ENCODE measurements at regions not wholly inside any gene's neighbourhood (a gene's known extent, or its start where the extent isn't known, plus 50 kb on each side); places are given as distances from the start of the nearest gene placed in this dataset.

DNA sequence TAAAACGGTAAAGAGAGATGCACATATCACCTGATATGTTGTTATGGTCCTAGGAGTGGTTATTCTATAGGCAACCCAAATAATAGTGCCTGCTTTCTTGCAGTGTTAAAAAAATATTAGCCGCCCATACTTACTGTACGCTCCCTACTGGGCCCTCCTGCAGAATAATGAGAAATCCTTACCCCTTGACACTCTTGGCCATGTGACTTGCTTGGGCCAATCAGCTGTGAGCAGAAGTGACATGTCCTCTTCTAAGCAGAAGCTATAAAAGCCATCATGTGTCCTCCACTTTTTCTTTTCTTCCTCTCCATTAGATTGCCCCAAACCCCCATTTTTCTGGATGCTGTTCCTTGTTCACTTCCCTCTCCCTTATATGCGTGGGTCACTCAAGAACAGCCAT, 90.5 kb upstream of the SPRED2 start:
- WGBS, 2 experiments (ENCODE audit: extremely low coverage in 1 of 2, insufficient coverage in 1 of 2, insufficient read length in 1 of 2, insufficient replicate concordance in 2 of 2, low coverage in 1 of 2, low lambda C conversion rate in 2 of 2, missing lambda C conversion rate in 1 of 2): 92% methylated on average over 4 of the region's 4 CpGs; no CpG with 5 or more reads in 1 of the 2 experiments
- no peak for TF ChIP-seq KDM1A (IDR thresholded peaks at IDR 0.05; ENCODE audit: borderline replicate concordance, low read length)
- TF ChIP-seq CTBP2 (IDR thresholded peaks at IDR 0.05; ENCODE audit: borderline replicate concordance, insufficient read depth, insufficient read length, low read length): no peak
- TF ChIP-seq NANOG (IDR thresholded peaks at IDR 0.05; ENCODE audit: insufficient read depth, low read depth, low read length, poor library complexity, severe bottlenecking): no peak
- TF ChIP-seq RNF2 (IDR thresholded peaks at IDR 0.05; ENCODE audit: borderline replicate concordance, low read depth, low read length, missing control alignments, poor library complexity, severe bottlenecking): no peak
- no peak for TF ChIP-seq CREB1 (IDR thresholded peaks at IDR 0.05)
- no peak for TF ChIP-seq CHD1 (IDR thresholded peaks at IDR 0.05; ENCODE audit: low read depth, low read length)
- no peak for TF ChIP-seq POLR2A (IDR thresholded peaks at IDR 0.05; ENCODE audit: control extremely low read depth in 1 of 2, low read depth in 2 of 2, low read length in 2 of 2)
- no peak for TF ChIP-seq BRCA1 (IDR thresholded peaks at IDR 0.05; ENCODE audit: low read depth, low read length)
- no peak for TF ChIP-seq ZNF274 (IDR thresholded peaks at IDR 0.05; ENCODE audit: borderline replicate concordance, extremely low read depth, low read length)
- TF ChIP-seq TBP (IDR thresholded peaks at IDR 0.05; ENCODE audit: low read depth, low read length): no peak
- TF ChIP-seq EGR1 (IDR thresholded peaks at IDR 0.05; ENCODE audit: borderline replicate concordance, low read depth, low read length): no peak
- TF ChIP-seq SIN3A (conservative IDR thresholded peaks at IDR 0.05 in 1 of 2, IDR thresholded peaks at IDR 0.05 in 1 of 2; ENCODE audit: low read depth in 1 of 2, low read length in 2 of 2): no peak
- no peak for TF ChIP-seq SUZ12 (IDR thresholded peaks at IDR 0.05; ENCODE audit: low read length)
- no peak for TF ChIP-seq SAP30 (IDR thresholded peaks at IDR 0.05; ENCODE audit: insufficient read depth, insufficient replicate concordance, low read length)
- TF ChIP-seq CHD2 (IDR thresholded peaks at IDR 0.05; ENCODE audit: low read length): no peak

More for the DNA sequence above, 90.5 kb upstream of the SPRED2 start:
- DNase-seq (ENCODE audit: low read depth in 1 of 2, low spot score in 2 of 2): no peak
- Histone ChIP-seq H3K9ac (replicated peaks in 1 of 4; ENCODE audit: extremely low read depth in 1 of 4, low read depth in 3 of 4, low read length in 3 of 4) (no peak overlapping the region), H2BK15ac (ENCODE audit: low read length) (no peak overlapping the region), H3K56ac (replicated peaks; ENCODE audit: insufficient read length, low read depth, low read length) (no peak overlapping the region), H3K79me1 (ENCODE audit: low read depth, low read length) (no peaks in the 10 kb centered on the region), H3K79me2 (ENCODE audit: control insufficient read depth in 1 of 2, insufficient read depth in 2 of 2, low read length in 2 of 2) (no peaks in the 10 kb centered on the region), H2AK5ac (ENCODE audit: low read depth, low read length) (no peak overlapping the region), H2BK120ac (replicated peaks; ENCODE audit: low read depth, low read length) (no peak overlapping the region), H3K4me3 (ENCODE audit: extremely low read depth in 1 of 4, insufficient read depth in 2 of 4, low read depth in 3 of 4, low read length in 4 of 4) (no peak overlapping the region), H2BK5ac (ENCODE audit: low read depth, low read length) (no peak overlapping the region), H3K36me3 (ENCODE audit: control insufficient read depth in 2 of 4, insufficient read depth in 4 of 4, low read length in 3 of 4) (no peaks in the 10 kb centered on the region), H3K9me3 (ENCODE audit: insufficient read depth in 2 of 2, low read depth in 1 of 2, low read length in 1 of 2) (no peaks in the 10 kb centered on the region), H3K18ac (ENCODE audit: extremely low read depth, low read length) (no peak overlapping the region), H3K23me2 (ENCODE audit: low read depth, low read length) (no peaks in the 10 kb centered on the region), H2AFZ (ENCODE audit: low read length) (no peak overlapping the region), H3K27ac (ENCODE audit: low read depth, low read length) (no peak overlapping the region), H3K4me2 (ENCODE audit: insufficient read depth in 1 of 2, low read depth in 2 of 2, low read length in 2 of 2) (no peak overlapping the region), H4K91ac (replicated peaks; ENCODE audit: insufficient read length, low read length) (no peak overlapping the region), H2BK20ac (ENCODE audit: low read length) (no peak overlapping the region), H3K4ac (replicated peaks; ENCODE audit: insufficient read length, low read depth, low read length) (no peak overlapping the region), H4K20me1 (replicated peaks in 1 of 2; ENCODE audit: control insufficient read depth in 1 of 2, insufficient read depth in 2 of 2, low read length in 2 of 2) (no peaks in the 10 kb centered on the region), H2BK12ac (ENCODE audit: low read depth, low read length) (no peak overlapping the region), H4K5ac (ENCODE audit: insufficient read length, low read depth, low read length) (no peak overlapping the region), H3K23ac (ENCODE audit: insufficient read length) (no peak overlapping the region), H3K4me1 (replicated peaks in 1 of 4; ENCODE audit: control insufficient read depth in 3 of 4, insufficient read depth in 4 of 4, low read length in 3 of 4) (no peaks in the 10 kb centered on the region), H3K14ac (ENCODE audit: insufficient read length) (no peak overlapping the region), H4K8ac (ENCODE audit: extremely low read depth, insufficient read depth, low read length) (no peak overlapping the region), H3K27me3 (replicated peaks in 1 of 4; ENCODE audit: control insufficient read depth in 3 of 4, extremely low read depth in 1 of 4, insufficient read depth in 3 of 4, low read length in 3 of 4) (no peaks in the 10 kb centered on the region)
- ChIA-PET POLR2A (ENCODE audit: partially characterized antibody) (no interaction called here), CTCF (ENCODE audit: partially characterized antibody) (interaction anchor here (0.8 to 1.2 kb wide), 3 partner anchors 13 to 258 kb away, joined by 3 to 4 read pairs (median 4); no protein-coding TSS in a partner anchor)
- FAIRE-seq: no peak
